PC-9 (cell line): ENCODE measurements at regions not wholly inside any gene's neighbourhood (a gene's known extent, or its start where the extent isn't known, plus 50 kb on each side); places are given as distances from the start of the nearest gene placed in this dataset.

Source experiments
- EZH2 ChIP-seq: fragments of 200-600 bp; sonication (generic); IDR thresholded peaks from 2 replicates; pipeline ENCODE4 v1.8.0; 2017; ENCODE audit warnings: antibody characterized with exemption, low read depth
- TF ChIP-seq, protein P1 (sequence below): fragments of 200-600 bp; sonication (generic); conservative IDR thresholded peaks from 2 replicates; pipeline ENCODE4 v1.6.1; 2017; ENCODE audit warnings: mixed run types, antibody characterized with exemption, mild to moderate bottlenecking, moderate library complexity

DNA sequence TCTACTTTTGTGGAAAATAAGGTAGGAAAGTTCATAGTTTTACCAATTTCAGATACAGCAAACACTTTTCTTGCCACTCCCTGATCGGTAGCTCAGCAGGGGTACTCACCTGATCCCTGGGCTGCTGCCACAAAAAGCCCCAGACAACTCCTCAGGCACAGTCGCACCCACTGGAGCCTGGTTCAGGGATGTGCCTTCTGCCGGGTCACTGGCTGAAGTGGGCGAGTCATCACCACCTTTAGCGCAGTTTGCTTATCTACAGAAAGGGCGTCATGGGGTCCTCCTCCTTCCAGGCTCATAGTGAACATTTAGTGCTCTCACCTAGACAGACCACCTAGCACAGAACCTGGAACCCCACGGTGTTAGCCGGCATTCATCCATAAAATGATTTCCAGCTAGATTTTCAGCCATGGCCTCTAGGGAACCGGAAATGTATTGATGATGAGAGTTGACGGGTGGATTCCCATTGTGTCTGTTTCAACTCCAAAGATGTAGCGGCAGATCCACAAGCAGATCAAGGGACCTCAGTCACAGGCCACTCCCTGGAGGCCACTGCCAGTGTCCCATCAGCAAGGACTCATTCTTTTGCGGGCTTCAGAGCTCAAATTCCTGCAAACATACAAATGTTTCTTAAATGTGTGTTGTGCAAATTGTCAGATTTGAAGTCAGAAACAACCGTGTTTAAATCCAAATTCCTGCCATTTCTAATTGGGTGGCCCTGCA, 408.4 kb upstream of the SALL3 start:
- TF ChIP-seq, protein P1, sequence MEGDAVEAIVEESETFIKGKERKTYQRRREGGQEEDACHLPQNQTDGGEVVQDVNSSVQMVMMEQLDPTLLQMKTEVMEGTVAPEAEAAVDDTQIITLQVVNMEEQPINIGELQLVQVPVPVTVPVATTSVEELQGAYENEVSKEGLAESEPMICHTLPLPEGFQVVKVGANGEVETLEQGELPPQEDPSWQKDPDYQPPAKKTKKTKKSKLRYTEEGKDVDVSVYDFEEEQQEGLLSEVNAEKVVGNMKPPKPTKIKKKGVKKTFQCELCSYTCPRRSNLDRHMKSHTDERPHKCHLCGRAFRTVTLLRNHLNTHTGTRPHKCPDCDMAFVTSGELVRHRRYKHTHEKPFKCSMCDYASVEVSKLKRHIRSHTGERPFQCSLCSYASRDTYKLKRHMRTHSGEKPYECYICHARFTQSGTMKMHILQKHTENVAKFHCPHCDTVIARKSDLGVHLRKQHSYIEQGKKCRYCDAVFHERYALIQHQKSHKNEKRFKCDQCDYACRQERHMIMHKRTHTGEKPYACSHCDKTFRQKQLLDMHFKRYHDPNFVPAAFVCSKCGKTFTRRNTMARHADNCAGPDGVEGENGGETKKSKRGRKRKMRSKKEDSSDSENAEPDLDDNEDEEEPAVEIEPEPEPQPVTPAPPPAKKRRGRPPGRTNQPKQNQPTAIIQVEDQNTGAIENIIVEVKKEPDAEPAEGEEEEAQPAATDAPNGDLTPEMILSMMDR: no peak
- TF ChIP-seq EZH2: no peak
